NB4 (cell line): ENCODE measurements at regions not wholly inside any gene's neighbourhood (a gene's known extent, or its start where the extent isn't known, plus 50 kb on each side); places are given as distances from the start of the nearest gene placed in this dataset.

Source experiments
- MYC ChIP-seq: IDR thresholded peaks from 2 replicates; pipeline ENCODE4 v1.6.1; 2011; ENCODE audit warnings: low read depth, low read length
- POLR2A ChIP-seq: IDR thresholded peaks from 2 replicates; pipeline ENCODE4 v1.6.1; 2011; ENCODE audit warnings: mild to moderate bottlenecking; ENCODE audit not compliant: insufficient read length; ENCODE audit errors: extremely low read depth
- TF ChIP-seq, protein P1 (sequence below): IDR thresholded peaks from one replicate; pipeline ENCODE4 v1.5.1; 2012; ENCODE audit warnings: low read depth, low read length
- TF ChIP-seq, protein P2 (sequence below): IDR thresholded peaks from 2 replicates; pipeline ENCODE4 v1.6.1; 2011; ENCODE audit warnings: low read depth, low read length

DNA sequence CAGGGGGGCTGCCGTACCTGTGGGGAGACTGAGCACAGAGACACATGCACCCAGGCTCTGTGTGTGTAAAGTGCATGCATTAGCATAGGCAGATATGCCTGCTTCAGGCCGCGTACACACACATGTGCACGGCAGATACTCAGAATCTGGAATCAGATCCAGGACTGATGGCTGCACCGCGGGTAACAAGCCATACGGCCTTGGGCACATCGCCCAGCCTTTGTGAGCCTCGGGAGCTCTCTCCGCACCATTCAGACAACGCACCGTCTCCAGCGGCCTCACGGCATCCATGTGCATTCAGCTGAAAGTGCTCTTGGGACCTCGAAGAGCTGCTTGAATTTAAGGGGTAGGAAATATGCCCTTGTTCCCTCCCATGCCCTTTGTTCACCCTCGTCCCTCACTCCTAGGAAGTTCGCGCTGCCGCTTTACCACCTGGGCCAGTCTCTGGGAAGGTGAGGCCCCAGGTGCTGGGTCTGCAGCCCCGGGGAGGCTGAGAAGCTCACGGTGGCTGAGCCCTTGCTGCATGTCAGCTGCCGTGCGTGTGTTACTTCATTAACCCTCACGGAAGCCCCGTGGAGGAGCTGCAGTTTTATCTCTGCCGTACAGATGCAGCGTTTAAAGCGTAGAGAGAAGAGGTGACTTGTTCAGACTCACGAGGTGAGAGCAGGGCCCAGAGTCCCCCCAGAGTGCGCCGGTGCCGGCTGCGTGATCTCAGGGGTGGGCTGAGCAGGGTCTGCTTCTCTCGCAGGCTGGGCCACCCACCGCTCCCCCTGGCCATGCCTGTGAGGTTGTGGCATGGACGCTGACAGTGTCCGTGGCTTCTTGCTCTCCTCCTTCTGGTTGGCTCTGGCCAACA lies 377.7 kb upstream of the MYT1L start:
- TF ChIP-seq POLR2A (no peak), MYC (no peak)
- TF ChIP-seq, protein P1, sequence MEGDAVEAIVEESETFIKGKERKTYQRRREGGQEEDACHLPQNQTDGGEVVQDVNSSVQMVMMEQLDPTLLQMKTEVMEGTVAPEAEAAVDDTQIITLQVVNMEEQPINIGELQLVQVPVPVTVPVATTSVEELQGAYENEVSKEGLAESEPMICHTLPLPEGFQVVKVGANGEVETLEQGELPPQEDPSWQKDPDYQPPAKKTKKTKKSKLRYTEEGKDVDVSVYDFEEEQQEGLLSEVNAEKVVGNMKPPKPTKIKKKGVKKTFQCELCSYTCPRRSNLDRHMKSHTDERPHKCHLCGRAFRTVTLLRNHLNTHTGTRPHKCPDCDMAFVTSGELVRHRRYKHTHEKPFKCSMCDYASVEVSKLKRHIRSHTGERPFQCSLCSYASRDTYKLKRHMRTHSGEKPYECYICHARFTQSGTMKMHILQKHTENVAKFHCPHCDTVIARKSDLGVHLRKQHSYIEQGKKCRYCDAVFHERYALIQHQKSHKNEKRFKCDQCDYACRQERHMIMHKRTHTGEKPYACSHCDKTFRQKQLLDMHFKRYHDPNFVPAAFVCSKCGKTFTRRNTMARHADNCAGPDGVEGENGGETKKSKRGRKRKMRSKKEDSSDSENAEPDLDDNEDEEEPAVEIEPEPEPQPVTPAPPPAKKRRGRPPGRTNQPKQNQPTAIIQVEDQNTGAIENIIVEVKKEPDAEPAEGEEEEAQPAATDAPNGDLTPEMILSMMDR = no peak
- TF ChIP-seq, protein P2, sequence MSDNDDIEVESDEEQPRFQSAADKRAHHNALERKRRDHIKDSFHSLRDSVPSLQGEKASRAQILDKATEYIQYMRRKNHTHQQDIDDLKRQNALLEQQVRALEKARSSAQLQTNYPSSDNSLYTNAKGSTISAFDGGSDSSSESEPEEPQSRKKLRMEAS = no peak
